GM18907 (cell line): ENCODE measurements at regions not wholly inside any gene's neighbourhood (a gene's known extent, or its start where the extent isn't known, plus 50 kb on each side); places are given as distances from the start of the nearest gene placed in this dataset.
"Not testable (repeated sequence)": the region's sequence is repeated elsewhere in the genome, so short reads cannot be mapped to it uniquely, and the experiment has no call there.

Experiments used
- ATAC-seq: cut with Tn5 transposase; IDR thresholded peaks from one replicate; pipeline ENCODE4 v1.9.1; 2021; ENCODE audit warnings: mild to moderate bottlenecking, moderate library complexity; ENCODE audit not compliant: unreplicated experiment

GRCh38 chr1:104636581-104636980 is 886.9 kb downstream of the AMY1C start:
- peak; percentile 88 for ATAC-seq

- no peak for ATAC-seq
These were observed 896.5 kb downstream of the AMY1C start for GRCh38 chr1:104646233-104646632.

- ATAC-seq, result peak; percentile 90
These were observed 898.6 kb downstream of the AMY1C start for GRCh38 chr1:104648269-104648691.

GRCh38 chr1:104664374-104664773 is 914.7 kb downstream of the AMY1C start:
- not testable (repeated sequence) for ATAC-seq

- no peak for ATAC-seq
These were observed 915.6 kb downstream of the AMY1C start for GRCh38 chr1:104665300-104665699.

GRCh38 chr1:104671684-104672353 is 922.1 kb downstream of the AMY1C start:
- ATAC-seq, result no peak

- ATAC-seq, result peak; percentile 53
These were observed 949.7 kb downstream of the AMY1C start for GRCh38 chr1:104699433-104699832.

GRCh38 chr1:104702731-104703130 is 953.0 kb downstream of the AMY1C start:
- ATAC-seq, result no peak

GRCh38 chr1:104706631-104707147 is 957.0 kb downstream of the AMY1C start:
- ATAC-seq, result no peak

- no peak for ATAC-seq
These were observed 969.1 kb downstream of the AMY1C start for GRCh38 chr1:104718752-104719151.

GRCh38 chr1:104720741-104721140 is 971.0 kb downstream of the AMY1C start:
- ATAC-seq, result no peak

- no peak for ATAC-seq
These were observed 977.2 kb downstream of the AMY1C start for GRCh38 chr1:104726917-104727316.

GRCh38 chr1:104733866-104734265 is 984.2 kb downstream of the AMY1C start:
- ATAC-seq, result no peak

- no peak for ATAC-seq
These were observed 996.2 kb downstream of the AMY1C start for GRCh38 chr1:104745875-104746274.

GRCh38 chr1:104746994-104747393 is 997.3 kb downstream of the AMY1C start:
- peak; percentile 85 for ATAC-seq

GRCh38 chr1:104760017-104760416 is 1010.3 kb downstream of the AMY1C start:
- peak; percentile 94 for ATAC-seq

GRCh38 chr1:104761961-104762570 is 1012.4 kb downstream of the AMY1C start:
- ATAC-seq, result no peak

GRCh38 chr1:104765085-104765484 is 1015.4 kb downstream of the AMY1C start:
- peak; percentile 88 for ATAC-seq

- ATAC-seq, result peak; percentile 83
These were observed 1018.8 kb downstream of the AMY1C start for GRCh38 chr1:104768466-104768865.

GRCh38 chr1:104780470-104781078 is 1030.9 kb downstream of the AMY1C start:
- ATAC-seq, result peak; percentile 76

GRCh38 chr1:104785575-104786187 is 1036.0 kb downstream of the AMY1C start:
- no peak for ATAC-seq
